ENCODE measurements at regions not wholly inside any gene's neighbourhood (a gene's known extent, or its start where the extent isn't known, plus 50 kb on each side); places are given as distances from the start of the nearest gene placed in this dataset.

DNA sequence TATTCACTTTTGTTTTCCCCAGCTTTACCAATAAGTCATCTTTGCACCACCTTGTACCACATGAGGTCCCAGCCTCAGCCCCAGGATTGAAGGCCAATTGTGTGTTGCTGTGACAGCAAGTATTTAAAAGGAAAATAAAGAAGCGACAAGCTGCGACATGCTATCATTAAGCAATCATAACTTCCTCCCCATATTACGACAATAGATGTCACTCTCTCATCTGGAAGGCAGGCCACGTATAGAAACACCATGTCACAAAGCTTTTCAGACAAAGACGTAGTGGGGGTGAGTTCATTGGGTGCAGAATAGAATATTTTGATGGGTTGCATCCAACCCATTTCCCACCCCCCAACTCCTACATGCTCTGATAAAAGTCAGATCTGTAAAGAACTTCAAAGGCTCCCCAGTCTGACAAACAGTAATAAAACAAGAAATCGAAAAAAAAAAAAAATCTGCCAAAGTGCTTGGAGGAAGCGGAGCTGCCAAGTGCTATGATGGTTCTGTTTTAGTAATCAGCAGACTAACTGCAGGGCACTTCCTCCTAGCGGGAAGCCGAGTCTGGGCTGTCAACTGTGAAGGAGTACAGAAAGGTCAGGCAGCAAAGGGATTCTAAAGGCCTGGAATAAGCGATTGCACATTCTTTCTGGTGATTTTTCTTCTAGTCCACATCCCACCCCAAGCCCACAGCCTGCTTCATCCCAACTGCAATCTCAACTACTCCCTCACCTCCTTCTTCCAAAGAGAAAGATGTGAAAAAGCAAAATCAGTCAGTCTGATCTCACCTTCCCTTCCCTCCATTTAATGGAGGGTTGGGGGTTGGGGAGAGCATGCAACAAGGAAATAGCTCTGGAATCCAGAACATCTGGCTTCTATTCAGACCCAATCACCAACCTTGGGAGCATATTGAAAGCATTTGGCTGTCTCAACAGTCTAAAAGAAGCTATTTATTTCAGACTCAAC is 131.4 kb upstream of the UBASH3B start:
- DNase-seq (ENCODE audit: low read depth, low spot score): peak; percentile 43

DNA sequence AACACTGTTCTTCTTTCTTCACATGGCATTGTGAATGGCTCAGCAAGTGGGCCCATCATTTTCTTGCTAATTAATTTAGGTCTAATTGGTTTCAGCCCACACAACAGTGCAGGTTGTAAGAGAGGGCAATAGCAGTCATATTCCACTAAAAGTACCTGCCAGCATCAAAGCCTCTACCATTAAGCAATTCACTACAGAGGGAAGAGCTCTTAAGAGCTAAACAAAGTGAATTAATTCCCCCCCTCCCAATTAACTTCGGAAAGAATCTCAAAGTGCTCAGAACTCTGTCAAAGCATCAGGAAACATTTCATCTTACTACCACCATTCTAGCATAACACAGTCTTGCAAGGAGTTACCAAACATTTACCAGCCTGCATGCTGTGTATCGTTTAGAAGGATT is 133.9 kb upstream of the UBASH3B start:
- DNase-seq (ENCODE audit: low read depth, low spot score): no peak

DNA sequence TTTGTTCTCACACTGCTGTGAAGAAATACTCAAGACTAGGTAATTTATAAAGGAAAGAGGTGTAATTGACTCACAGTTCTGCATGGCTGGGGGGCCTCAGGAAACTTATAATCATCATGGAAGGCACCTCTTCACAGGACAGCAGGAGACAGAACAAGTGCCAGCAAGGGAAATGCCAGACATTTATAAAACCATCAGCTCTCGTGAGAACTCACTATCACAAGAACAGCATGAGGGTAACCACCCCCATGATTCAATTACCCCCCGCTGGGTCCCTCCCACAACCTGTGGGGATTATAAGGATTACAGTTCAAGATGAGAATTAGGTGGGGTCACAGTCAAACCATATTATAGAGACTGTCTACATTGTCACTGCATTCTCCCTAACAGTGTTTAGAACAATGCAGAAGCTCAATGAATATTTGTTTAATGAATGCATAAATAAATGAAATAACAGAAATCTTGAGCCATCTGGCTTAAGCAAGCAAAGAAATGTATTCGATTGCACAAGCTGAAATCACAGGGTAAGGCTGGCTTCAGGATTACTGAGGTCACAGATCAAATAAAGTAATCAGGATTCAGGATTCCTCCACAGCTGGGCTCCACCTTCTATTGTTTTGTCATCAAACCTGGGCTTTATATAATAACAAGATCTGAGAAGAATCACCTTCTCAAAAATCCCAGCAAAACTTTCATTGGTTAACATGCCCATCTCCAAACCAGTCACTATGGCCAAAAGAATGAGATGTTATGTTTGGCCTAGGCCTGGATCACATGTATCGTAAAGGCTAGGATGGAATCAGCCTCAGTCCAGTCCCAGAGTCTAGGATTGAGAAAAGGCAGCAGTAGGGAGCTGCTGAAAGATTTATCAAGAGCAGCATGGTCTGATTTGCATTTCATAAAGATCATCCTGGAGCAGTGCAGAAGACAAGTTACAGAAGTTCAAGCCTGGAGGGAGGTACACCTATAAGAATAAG is 137.8 kb upstream of the UBASH3B start:
- no peak for DNase-seq (ENCODE audit: low read depth, low spot score)

DNA sequence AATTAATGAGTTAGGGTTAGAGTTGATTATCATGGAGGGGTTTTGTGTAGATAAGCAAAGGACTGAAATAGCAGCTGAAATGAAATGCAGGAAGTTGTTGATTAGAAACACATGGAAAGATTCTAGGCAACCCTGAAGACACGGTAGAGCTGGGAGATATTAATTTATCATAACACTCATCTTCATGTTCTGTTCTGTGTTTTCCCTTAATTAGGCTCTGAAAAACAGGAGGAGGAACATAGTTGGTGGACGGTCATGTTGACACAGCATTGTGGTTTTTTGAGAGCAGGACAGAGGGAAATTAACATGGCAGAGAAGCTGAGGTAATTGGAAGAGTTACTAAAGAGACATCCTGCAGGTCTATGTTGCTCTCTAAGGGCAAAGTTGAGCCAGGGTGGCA is 138.8 kb upstream of the UBASH3B start:
- DNase-seq (ENCODE audit: low read depth, low spot score): no peak

DNA sequence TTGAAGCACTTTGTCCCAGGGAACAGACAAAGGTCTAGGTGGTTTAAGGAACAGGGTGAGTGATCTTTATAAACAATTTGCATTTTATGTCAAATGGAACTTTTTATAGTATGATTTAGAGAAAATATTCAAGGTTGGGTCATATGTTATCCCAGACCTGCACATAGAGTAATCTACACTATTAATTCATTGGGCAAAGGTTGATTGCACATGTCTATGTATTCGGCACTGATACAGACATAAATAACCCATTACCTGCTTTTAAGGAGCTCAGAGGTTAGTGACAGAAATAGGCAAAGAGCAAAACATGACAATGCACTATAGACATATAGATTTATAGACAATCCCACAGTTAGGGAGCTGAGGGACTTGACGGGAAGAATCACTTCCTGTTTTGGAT is 141.5 kb upstream of the UBASH3B start:
- no peak for DNase-seq (ENCODE audit: low read depth, low spot score)

DNA sequence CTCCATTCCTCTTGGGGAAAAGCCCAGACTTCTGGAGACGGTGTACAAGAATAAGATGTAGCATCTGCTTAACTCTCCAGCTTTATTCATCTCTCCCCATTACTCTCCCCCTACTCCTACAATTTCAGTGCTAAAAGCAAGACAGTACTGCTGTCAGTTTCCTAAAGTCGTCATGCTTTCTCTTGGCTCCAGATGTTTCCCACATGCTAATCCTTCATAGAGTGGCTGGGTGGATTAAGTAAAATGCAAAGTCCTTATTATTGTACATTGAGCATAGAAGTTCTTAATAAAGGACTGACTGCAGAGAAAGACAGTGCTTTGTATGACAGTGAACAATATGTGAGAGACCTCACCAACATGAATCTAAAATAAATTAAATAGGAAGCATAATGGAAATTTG is 142.2 kb upstream of the UBASH3B start:
- no peak for DNase-seq (ENCODE audit: low read depth, low spot score)

DNA sequence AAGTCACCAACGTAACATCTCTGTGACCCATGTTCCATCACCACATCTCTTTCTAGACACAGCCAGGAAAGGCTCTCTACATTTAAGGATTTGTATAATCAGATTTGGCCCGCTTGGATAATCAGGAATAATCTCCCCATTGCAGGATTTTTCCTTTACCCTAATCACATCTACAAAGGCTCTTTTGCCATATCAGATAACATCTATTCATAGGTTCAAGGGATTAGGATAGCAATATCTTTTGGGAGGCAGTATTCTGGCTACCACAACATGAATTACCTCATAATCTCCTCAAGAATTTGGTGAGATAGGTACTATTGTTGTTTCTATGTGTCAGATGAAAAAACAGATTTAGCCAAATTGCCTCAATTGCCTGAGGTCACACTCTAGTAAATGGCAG is 142.8 kb upstream of the UBASH3B start:
- no peak for DNase-seq (ENCODE audit: low read depth, low spot score)

DNA sequence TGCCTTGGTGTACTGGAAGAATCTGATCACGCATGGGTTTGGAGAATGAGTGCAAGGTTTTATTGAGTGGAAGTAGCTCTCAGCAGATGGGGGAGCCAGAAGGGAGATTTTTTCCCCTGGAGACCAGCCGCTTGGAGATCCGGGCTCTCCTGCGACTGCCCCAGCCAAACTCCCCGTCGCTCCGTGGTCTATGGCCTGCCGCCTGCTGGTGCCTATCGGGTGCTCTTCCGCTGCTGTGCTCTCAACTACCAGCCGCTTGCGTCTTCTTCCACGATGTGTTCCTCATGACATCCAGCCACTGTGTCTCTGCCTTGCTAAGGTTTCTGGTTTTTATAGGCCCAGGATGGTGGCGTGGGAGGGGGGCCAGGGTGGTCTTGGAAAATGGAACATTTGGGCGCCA is 145.6 kb upstream of the UBASH3B start:
- no peak for DNase-seq (ENCODE audit: low read depth, low spot score)

DNA sequence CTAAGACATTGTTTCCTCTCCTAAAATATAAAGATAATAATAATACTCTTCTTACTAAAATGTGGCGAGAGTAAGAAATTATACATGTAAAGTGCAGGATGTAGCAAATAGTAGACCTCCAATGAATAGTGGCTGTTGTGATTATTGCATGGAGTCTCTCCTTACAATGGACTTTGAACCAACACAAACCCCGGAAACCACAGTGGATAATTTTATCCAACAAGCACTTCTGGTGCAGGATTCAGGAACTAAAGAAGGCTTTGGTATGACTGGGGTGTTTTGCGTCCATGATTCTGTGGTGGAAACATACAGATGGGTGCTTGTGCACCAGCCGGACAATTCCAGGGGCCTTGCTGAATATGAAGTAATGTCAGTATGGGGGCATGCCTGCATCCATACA is 146.4 kb upstream of the UBASH3B start:
- no peak for DNase-seq (ENCODE audit: low read depth, low spot score)

DNA sequence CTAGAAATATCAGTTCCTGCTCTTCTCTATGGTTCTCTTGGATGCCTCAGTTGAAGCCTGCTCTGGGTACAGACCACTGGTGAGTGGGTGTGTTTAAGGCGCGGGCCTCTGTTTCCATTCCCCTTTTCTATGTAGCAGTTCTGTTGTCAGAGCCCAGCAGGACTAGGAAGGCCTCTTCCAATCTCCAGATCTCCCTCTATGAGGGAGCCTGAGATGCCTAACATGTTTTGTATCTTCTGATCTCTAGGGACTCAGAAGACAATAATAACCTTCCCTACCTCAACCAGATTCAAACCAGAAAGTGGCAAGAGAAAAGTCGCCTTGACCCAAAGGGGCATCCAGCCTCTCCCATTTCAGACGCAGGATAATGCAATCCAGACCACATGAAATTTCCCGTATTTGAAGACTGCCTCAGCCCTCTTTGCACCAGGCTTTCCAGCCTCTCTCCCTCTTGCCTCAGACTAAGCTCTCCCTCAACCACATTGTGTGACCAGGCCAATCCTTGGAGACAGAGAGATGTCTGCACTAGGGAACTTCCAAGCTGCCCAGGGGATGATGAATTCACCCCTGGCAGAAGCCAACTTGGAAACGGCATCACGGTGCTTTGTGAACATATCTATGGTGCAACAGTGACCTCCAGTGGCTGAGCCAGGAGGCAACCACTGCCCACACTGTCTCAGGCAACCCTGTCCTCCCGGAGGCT is 150.1 kb upstream of the UBASH3B start:
- DNase-seq (ENCODE audit: low read depth, low spot score): peak; percentile 75

DNA sequence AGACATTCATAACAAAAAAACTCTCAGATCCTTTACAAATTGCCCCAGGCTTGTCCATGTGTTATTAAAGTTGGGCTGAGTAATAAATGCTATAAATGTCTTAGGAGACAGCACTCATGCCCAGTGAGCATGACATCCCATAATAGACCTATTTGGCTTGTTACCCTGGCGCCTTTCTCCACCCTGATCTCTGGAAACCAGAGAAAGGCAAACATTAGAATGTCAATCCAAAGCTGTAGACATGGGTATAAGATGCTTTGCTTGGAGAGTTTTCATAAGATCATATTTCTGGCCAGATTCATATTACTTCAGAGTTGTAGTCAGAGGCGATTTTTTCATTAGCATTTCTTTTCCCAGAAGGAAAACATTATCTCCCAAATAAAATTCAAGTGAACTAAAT is 161.3 kb upstream of the UBASH3B start:
- no peak for DNase-seq (ENCODE audit: low read depth, low spot score)

DNA sequence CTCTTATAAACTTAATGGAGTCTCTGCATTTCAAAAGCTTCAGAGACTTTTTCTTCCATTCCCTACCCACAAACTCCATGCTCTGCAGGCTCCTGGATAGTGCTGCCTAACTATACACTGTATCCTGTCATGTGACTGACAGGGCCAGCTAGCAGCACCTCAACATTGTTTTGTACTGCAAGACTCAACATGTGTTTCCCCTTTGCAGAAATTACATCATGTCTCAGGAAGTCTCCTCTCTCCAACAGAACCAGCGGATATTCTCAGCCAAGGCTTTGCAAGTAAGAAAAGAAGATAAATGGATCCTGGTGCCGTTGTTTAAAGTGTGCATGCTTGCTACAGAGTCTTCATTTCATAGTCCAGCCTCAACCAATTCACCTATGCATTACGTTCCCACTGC is 164.0 kb upstream of the UBASH3B start:
- DNase-seq (ENCODE audit: low read depth, low spot score): peak; percentile 1

DNA sequence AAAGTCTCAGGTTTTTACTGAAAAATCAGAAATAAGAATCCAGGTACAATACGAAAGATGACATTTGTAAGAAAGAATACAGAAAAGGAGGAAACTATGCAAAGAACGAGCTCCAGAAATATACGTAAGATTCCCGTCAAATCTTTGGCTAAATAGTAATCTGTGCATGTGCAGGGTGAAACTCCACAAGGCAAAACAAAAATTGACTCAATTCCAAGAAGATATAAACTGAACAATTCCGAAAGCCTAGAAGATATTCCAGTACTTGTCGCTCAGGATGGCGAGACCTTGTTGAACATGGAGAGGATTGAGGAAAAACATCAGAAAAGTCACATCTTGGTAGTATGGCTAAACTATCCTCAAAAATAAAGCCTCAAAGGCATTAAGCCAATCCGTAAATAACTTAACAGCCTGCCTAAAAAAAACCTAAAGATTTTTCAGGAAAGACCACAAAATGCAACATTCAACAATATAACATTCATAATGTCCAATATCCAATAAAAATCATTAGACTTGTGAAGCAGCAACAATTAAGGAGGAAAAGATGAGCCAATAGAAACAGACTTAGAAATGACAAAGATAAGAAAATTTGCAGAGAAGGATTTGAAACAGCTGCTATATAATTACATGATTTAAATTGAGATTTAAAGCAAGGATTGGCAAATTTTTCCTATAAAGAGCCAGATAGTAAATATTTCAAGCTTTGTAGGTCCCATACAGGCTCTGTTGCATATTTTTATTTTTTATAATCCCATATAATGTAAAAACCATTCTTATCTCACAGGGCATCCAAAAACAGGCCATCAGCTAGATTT is 166.4 kb upstream of the UBASH3B start:
- DNase-seq (ENCODE audit: low read depth, low spot score): no peak

DNA sequence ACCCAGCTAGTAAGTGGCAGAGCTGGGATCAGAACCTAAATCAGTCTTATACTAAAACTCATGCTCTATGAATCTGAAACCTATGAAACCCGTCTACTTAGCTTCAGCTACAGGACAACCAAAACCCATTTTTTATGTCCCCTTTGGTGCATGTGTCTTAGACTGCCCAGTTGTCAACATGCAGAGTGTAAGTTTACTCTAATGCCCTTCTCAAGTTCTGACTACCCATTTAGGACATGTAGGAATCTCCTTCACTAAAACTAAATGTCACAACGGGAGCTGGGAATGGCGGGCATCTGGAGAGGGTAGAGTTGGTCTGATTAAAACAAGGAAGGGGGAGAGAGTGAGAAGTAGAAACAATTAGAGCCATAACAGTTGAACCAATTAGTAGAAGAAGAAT is 167.9 kb upstream of the UBASH3B start:
- no peak for DNase-seq (ENCODE audit: low read depth, low spot score)

DNA sequence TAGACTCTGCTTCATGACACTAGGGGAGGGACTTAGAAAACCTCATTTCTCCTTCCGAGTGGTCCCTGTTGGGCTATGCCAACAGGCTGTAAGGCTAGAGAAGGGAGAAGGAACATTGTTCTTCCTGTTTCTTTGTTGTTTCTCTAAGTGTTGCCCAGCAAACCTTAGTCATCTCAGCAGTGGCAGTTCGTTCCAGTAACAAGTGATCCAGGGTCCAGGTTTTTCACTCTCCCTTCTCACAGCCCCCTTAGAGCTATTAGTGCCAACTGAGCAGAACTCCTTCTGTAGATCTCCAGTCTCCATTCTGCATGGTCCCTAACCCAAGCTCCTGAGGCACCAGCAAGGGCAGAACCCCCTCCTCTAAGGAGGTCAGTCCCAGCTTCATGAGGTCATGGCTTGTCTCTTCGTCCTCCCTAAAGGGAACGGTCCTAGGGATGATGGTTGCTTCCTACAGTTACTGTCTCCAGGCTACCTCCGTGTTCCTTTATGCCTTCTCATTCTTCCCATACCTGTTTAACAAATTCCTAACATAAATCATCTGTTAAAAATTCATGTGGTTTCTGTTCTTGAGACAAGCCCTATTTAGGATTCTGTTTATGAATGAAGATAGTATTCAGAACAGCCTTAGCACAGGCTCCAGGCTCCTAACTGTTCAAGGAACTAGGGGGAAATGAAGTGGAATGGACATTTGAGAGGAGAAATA is 168.6 kb upstream of the UBASH3B start:
- no peak for DNase-seq (ENCODE audit: low read depth, low spot score)

DNA sequence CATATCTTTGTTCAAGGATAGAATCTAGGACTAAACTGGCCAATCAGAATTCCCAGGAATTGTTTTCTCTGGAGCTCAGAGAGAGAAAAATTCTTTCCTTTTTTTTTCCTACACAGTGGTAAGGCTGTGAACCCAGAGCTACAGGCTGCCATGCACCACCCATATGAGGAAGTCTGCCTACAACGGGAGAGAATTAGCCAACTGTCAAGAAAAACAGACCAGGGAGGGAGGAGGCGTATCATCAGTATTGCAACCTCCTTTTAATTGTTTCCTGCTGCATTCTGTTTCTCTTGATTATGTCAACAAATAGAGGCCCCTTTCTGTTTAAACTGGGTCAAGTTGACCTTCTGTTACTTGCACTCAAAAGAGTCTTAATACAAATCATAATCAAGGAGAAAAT is 176.5 kb upstream of the UBASH3B start:
- DNase-seq (ENCODE audit: low read depth, low spot score): no peak

DNA sequence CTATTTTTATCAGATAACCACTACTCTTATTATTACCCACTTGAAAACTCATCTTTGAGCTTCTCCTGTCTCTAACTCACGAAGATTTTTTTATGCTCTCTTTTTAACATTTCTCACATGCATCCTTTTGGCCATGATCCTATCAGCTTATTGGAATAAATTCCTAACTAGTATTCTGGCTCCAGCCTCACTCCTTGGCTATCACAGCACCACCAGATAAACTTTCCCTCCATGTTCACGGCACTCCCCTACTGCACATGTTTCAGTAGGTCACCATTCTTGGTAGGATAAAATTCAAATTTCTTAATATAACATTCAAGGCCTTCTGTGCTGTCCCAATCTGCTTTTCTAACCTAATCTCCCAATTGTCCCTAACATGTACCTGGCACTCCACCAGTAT is 186.6 kb upstream of the UBASH3B start:
- DNase-seq (ENCODE audit: low read depth, low spot score): no peak

DNA sequence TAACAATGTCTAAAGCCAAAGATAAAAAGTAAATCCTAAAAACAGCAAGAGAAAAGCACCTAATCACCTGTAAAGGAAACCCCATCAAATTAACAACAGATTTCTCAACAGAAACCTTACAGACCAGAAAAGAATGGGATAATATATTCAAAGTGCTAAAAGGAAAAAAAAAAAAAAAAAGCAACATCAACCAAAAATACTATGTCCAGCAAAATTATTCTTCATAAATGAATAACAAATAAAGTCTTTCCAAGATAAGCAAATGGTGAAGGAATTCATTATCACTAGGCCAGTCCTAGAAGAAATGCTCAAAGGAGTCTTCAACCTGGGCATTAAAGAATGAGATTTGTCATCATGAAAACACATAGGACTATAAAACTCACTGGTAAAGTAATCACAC is 192.0 kb upstream of the UBASH3B start:
- DNase-seq (ENCODE audit: low read depth, low spot score): no peak

DNA sequence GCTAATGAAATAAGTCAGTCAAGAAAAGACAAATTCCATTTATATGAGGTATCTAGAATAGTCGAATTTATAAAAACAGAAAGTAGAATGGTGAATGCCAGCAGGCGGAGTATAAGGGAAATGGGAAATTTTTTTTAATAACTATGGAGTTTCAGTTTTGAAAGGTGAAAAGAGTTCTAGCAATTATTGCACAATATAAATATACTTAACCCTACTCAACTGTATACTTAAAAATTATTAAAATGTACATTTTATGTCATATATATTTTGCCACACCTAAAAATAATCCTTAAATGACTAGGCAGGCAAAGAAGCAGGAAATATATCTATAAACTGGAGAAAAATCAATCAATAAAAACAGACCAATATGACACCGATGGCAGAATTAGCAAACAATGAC is 196.5 kb upstream of the UBASH3B start:
- no peak for DNase-seq (ENCODE audit: low read depth, low spot score)

DNA sequence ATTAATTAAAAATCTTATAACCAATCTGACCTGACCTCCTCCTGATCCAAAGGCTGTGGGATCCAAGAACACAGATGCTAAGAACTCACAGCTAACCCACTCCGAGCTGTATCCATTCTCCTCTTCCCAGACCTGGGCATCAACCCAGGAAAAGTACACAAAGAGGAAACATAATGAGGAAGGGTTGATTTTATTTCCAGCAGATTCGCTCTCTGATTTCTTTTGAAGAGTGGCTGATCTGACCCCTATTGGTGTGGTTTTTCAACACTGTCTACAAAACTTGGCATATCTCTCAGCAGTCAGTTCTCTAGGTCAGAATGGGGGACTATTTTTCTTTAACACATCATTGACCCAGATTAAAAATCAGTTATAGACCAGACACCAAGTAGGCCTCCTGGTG is 201.9 kb upstream of the UBASH3B start:
- DNase-seq (ENCODE audit: low read depth, low spot score): no peak

All from smooth muscle cell of the brain vasculature (primary cell).